ENCODE measurements at regions not wholly inside any gene's neighbourhood (a gene's known extent, or its start where the extent isn't known, plus 50 kb on each side); places are given as distances from the start of the nearest gene placed in this dataset.
"Not testable (repeated sequence)": the region's sequence is repeated elsewhere in the genome, so short reads cannot be mapped to it uniquely, and the experiment has no call there.

GRCh38 chr6:148004651-148005050, 338.0 kb upstream of the SASH1 start:
- no peaks in the 10 kb centered on the region for H3K36me3 Mint-ChIP-seq
- no peak overlapping the region for H3K27ac Mint-ChIP-seq
- no peak overlapping the region for H3K4me3 Mint-ChIP-seq
- no peaks in the 10 kb centered on the region for H3K4me1 Mint-ChIP-seq
- no peak for DNase-seq
- peaks cover 2 to 23% (median 10%) of the 10 kb centered on the region in 6 donors for H3K9me3 Mint-ChIP-seq
- peaks cover 0 to 4% (median 2%) of the 10 kb centered on the region in 3 donors for H3K27me3 Mint-ChIP-seq (ENCODE audit: low read depth in 3 of 3)

- Mint-ChIP-seq H3K27ac (no peak overlapping the region), H3K4me1 (no peaks in the 10 kb centered on the region), H3K4me3 (no peak overlapping the region), H3K36me3 (no peaks in the 10 kb centered on the region), H3K27me3 (ENCODE audit: low read depth in 3 of 3) (peaks cover 0 to 4% (median 0%) of the 10 kb centered on the region in 3 donors), H3K9me3 (peaks cover 3 to 23% (median 10%) of the 10 kb centered on the region in 6 donors)
- DNase-seq, result no peak
Observed at GRCh38 chr6:148005806-148006205, 336.8 kb upstream of the SASH1 start.

GRCh38 chr6:148010516-148010915, 332.1 kb upstream of the SASH1 start:
- H3K27ac Mint-ChIP-seq; H3K27me3 Mint-ChIP-seq (ENCODE audit: low read depth in 3 of 3); H3K4me1 Mint-ChIP-seq; H3K4me3 Mint-ChIP-seq; H3K36me3 Mint-ChIP-seq; DNase-seq: not testable (repeated sequence)
- peaks cover 2 to 37% (median 16%) of the 10 kb centered on the region in 6 donors for H3K9me3 Mint-ChIP-seq

GRCh38 chr6:148016013-148016412, 326.6 kb upstream of the SASH1 start:
- no peak overlapping the region for H3K27ac Mint-ChIP-seq
- H3K36me3 Mint-ChIP-seq, result no peaks in the 10 kb centered on the region
- no peaks in the 10 kb centered on the region for H3K4me1 Mint-ChIP-seq
- H3K4me3 Mint-ChIP-seq, result no peak overlapping the region
- peaks cover 0 to 2% (median 0%) of the 10 kb centered on the region in 3 donors for H3K27me3 Mint-ChIP-seq (ENCODE audit: low read depth in 3 of 3)
- peaks cover 5 to 36% (median 14%) of the 10 kb centered on the region in 6 donors for H3K9me3 Mint-ChIP-seq
- no peak for DNase-seq

GRCh38 chr6:148021165-148021564, 321.5 kb upstream of the SASH1 start:
- H3K4me3 Mint-ChIP-seq, result no peak overlapping the region
- H3K27me3 Mint-ChIP-seq (ENCODE audit: low read depth in 3 of 3), result no peaks in the 10 kb centered on the region
- H3K9me3 Mint-ChIP-seq, result peaks cover 4 to 31% (median 8%) of the 10 kb centered on the region in 6 donors
- H3K4me1 Mint-ChIP-seq, result no peaks in the 10 kb centered on the region
- no peak for DNase-seq
- no peaks in the 10 kb centered on the region for H3K36me3 Mint-ChIP-seq
- no peak overlapping the region for H3K27ac Mint-ChIP-seq

GRCh38 chr6:148021699-148022098, 320.9 kb upstream of the SASH1 start:
- no peaks in the 10 kb centered on the region for H3K36me3 Mint-ChIP-seq
- no peaks in the 10 kb centered on the region for H3K27me3 Mint-ChIP-seq (ENCODE audit: low read depth in 3 of 3)
- H3K4me1 Mint-ChIP-seq, result no peaks in the 10 kb centered on the region
- H3K9me3 Mint-ChIP-seq, result peaks cover 5 to 30% (median 9%) of the 10 kb centered on the region in 6 donors
- H3K4me3 Mint-ChIP-seq, result no peak overlapping the region
- H3K27ac Mint-ChIP-seq, result no peak overlapping the region
- no peak for DNase-seq

- not testable (repeated sequence) for DNase-seq; H3K4me1 Mint-ChIP-seq; H3K27me3 Mint-ChIP-seq (ENCODE audit: low read depth in 3 of 3); H3K36me3 Mint-ChIP-seq; H3K27ac Mint-ChIP-seq; H3K4me3 Mint-ChIP-seq
- peaks cover 6 to 27% (median 8%) of the 10 kb centered on the region in 6 donors for H3K9me3 Mint-ChIP-seq
Observed at GRCh38 chr6:148022279-148022678, 320.4 kb upstream of the SASH1 start.

- no peak for DNase-seq
- Mint-ChIP-seq H3K36me3 (no peaks in the 10 kb centered on the region), H3K4me3 (no peak overlapping the region), H3K27me3 (ENCODE audit: low read depth in 3 of 3) (no peaks in the 10 kb centered on the region), H3K27ac (no peak overlapping the region), H3K4me1 (no peaks in the 10 kb centered on the region), H3K9me3 (peaks cover 4 to 42% (median 8%) of the 10 kb centered on the region in 6 donors)
Observed at GRCh38 chr6:148027201-148027600, 315.4 kb upstream of the SASH1 start.

- H3K27ac Mint-ChIP-seq, result no peak overlapping the region
- no peak overlapping the region for H3K4me3 Mint-ChIP-seq
Observed at GRCh38 chr6:148035806-148036390, 306.7 kb upstream of the SASH1 start.

GRCh38 chr6:148037496-148037895, 305.1 kb upstream of the SASH1 start:
- no peaks in the 10 kb centered on the region for H3K36me3 Mint-ChIP-seq
- H3K27ac Mint-ChIP-seq, result no peak overlapping the region
- H3K4me1 Mint-ChIP-seq, result no peaks in the 10 kb centered on the region
- no peaks in the 10 kb centered on the region for H3K27me3 Mint-ChIP-seq (ENCODE audit: low read depth in 3 of 3)
- DNase-seq, result no peak
- peaks cover 0 to 7% (median 5%) of the 10 kb centered on the region in 6 donors for H3K9me3 Mint-ChIP-seq
- H3K4me3 Mint-ChIP-seq, result no peak overlapping the region

More at GRCh38 chr6:148035806-148036390, 306.7 kb upstream of the SASH1 start:
- DNase-seq, result no peak
- Mint-ChIP-seq H3K9me3 (peaks cover 0 to 14% (median 5%) of the 10 kb centered on the region in 6 donors), H3K27me3 (ENCODE audit: low read depth in 3 of 3) (no peaks in the 10 kb centered on the region), H3K36me3 (no peaks in the 10 kb centered on the region), H3K4me1 (no peaks in the 10 kb centered on the region)

GRCh38 chr6:148041546-148041945, 301.1 kb upstream of the SASH1 start:
- no peak for DNase-seq
- Mint-ChIP-seq H3K27me3 (ENCODE audit: low read depth in 3 of 3) (peaks cover 0 to 4% (median 0%) of the 10 kb centered on the region in 3 donors), H3K27ac (no peak overlapping the region), H3K36me3 (no peaks in the 10 kb centered on the region), H3K4me3 (no peak overlapping the region), H3K9me3 (peaks cover 2 to 7% (median 5%) of the 10 kb centered on the region in 6 donors), H3K4me1 (no peaks in the 10 kb centered on the region)

GRCh38 chr6:148042536-148042935, 300.1 kb upstream of the SASH1 start:
- peaks cover 0 to 4% (median 0%) of the 10 kb centered on the region in 3 donors for H3K27me3 Mint-ChIP-seq (ENCODE audit: low read depth in 3 of 3)
- no peak overlapping the region for H3K4me3 Mint-ChIP-seq
- H3K27ac Mint-ChIP-seq, result no peak overlapping the region
- H3K4me1 Mint-ChIP-seq, result no peaks in the 10 kb centered on the region
- H3K9me3 Mint-ChIP-seq, result peaks cover 2 to 7% (median 6%) of the 10 kb centered on the region in 6 donors
- DNase-seq, result no peak
- no peaks in the 10 kb centered on the region for H3K36me3 Mint-ChIP-seq

- Mint-ChIP-seq H3K4me1 (no peaks in the 10 kb centered on the region), H3K4me3 (no peak overlapping the region), H3K27ac (no peak overlapping the region), H3K27me3 (ENCODE audit: low read depth in 3 of 3) (peaks cover 0 to 4% (median 0%) of the 10 kb centered on the region in 3 donors), H3K9me3 (peaks cover 0 to 7% (median 6%) of the 10 kb centered on the region in 6 donors), H3K36me3 (no peaks in the 10 kb centered on the region)
- DNase-seq, result no peak
Observed at GRCh38 chr6:148044261-148044751, 298.3 kb upstream of the SASH1 start.

GRCh38 chr6:148044921-148045320, 297.7 kb upstream of the SASH1 start:
- H3K27me3 Mint-ChIP-seq (ENCODE audit: low read depth in 3 of 3), result peaks cover 0 to 4% (median 0%) of the 10 kb centered on the region in 3 donors
- peaks cover 2 to 11% (median 7%) of the 10 kb centered on the region in 6 donors for H3K9me3 Mint-ChIP-seq
- no peak overlapping the region for H3K4me3 Mint-ChIP-seq
- H3K27ac Mint-ChIP-seq, result no peak overlapping the region
- DNase-seq, result no peak
- H3K4me1 Mint-ChIP-seq, result no peaks in the 10 kb centered on the region
- H3K36me3 Mint-ChIP-seq, result no peaks in the 10 kb centered on the region

GRCh38 chr6:148053209-148053608, 289.4 kb upstream of the SASH1 start:
- Mint-ChIP-seq H3K27me3 (ENCODE audit: low read depth in 3 of 3) (peaks cover 0 to 2% (median 0%) of the 10 kb centered on the region in 3 donors), H3K9me3 (peaks cover 4 to 13% (median 10%) of the 10 kb centered on the region in 6 donors), H3K36me3 (no peaks in the 10 kb centered on the region), H3K27ac (no peak overlapping the region), H3K4me3 (no peak overlapping the region), H3K4me1 (no peaks in the 10 kb centered on the region)
- DNase-seq, result no peak

Data from immature natural killer cell (primary cell).